ENCODE measurements at regions not wholly inside any gene's neighbourhood (a gene's known extent, or its start where the extent isn't known, plus 50 kb on each side); places are given as distances from the start of the nearest gene placed in this dataset.

- intact Hi-C loops (cut with micrococcal nuclease), result no loop called here
- no peaks in the 10 kb centered on the region for H3K27me3 Mint-ChIP-seq (ENCODE audit: insufficient read depth, unreplicated experiment)
- no peak overlapping the region for H3K27ac Mint-ChIP-seq (ENCODE audit: low read depth, unreplicated experiment)
- BruUV-seq (replicated peaks), result no TSS peak
- TF ChIP-seq CTCF (IDR thresholded peaks at IDR 0.05; ENCODE audit: unreplicated experiment), result no peak
- H3K4me3 Mint-ChIP-seq (ENCODE audit: unreplicated experiment), result no peak overlapping the region
- no peaks in the 10 kb centered on the region for H3K9me3 Mint-ChIP-seq (ENCODE audit: unreplicated experiment)
- no peak for DNase-seq (ENCODE audit: unreplicated experiment)
- ChIA-PET POLR2A (no interaction called here), CTCF (interaction anchor here (0.6 kb wide), 1 partner anchor 65 kb away, joined by 4 read pairs; no protein-coding TSS in a partner anchor)
- H3K4me1 Mint-ChIP-seq (ENCODE audit: insufficient read depth, unreplicated experiment), result peaks cover 8% of the 10 kb centered on the region
- H3K36me3 Mint-ChIP-seq (ENCODE audit: insufficient read depth, unreplicated experiment), result no peaks in the 10 kb centered on the region
Measured at GRCh38 chr10:30176776-30177533, 117.6 kb upstream of the JCAD start.

GRCh38 chr10:30176182-30176581 is 116.8 kb upstream of the JCAD start:
- no peaks in the 10 kb centered on the region for H3K27me3 Mint-ChIP-seq (ENCODE audit: insufficient read depth, unreplicated experiment)
- no peak for TF ChIP-seq CTCF (IDR thresholded peaks at IDR 0.05; ENCODE audit: unreplicated experiment)
- no peak for DNase-seq (ENCODE audit: unreplicated experiment)
- no TSS peak for BruUV-seq (replicated peaks)
- intact Hi-C loops (cut with micrococcal nuclease), result no loop called here
- ChIA-PET CTCF (interaction anchor here (0.6 kb wide), 1 partner anchor 66 kb away, joined by 4 read pairs; no protein-coding TSS in a partner anchor), POLR2A (no interaction called here)
- H3K9me3 Mint-ChIP-seq (ENCODE audit: unreplicated experiment), result no peaks in the 10 kb centered on the region
- no peaks in the 10 kb centered on the region for H3K36me3 Mint-ChIP-seq (ENCODE audit: insufficient read depth, unreplicated experiment)
- H3K27ac Mint-ChIP-seq (ENCODE audit: low read depth, unreplicated experiment), result no peak overlapping the region
- peaks cover 10% of the 10 kb centered on the region for H3K4me1 Mint-ChIP-seq (ENCODE audit: insufficient read depth, unreplicated experiment)
- H3K4me3 Mint-ChIP-seq (ENCODE audit: unreplicated experiment), result no peak overlapping the region

- DNase-seq (ENCODE audit: unreplicated experiment), result no peak
- Mint-ChIP-seq H3K9me3 (ENCODE audit: unreplicated experiment) (no peaks in the 10 kb centered on the region), H3K36me3 (ENCODE audit: insufficient read depth, unreplicated experiment) (no peaks in the 10 kb centered on the region), H3K27ac (ENCODE audit: low read depth, unreplicated experiment) (no peak overlapping the region), H3K4me3 (ENCODE audit: unreplicated experiment) (no peak overlapping the region), H3K27me3 (ENCODE audit: insufficient read depth, unreplicated experiment) (no peaks in the 10 kb centered on the region), H3K4me1 (ENCODE audit: insufficient read depth, unreplicated experiment) (peaks cover 13% of the 10 kb centered on the region)
- no peak for TF ChIP-seq CTCF (IDR thresholded peaks at IDR 0.05; ENCODE audit: unreplicated experiment)
- ChIA-PET CTCF (no interaction called here), POLR2A (no interaction called here)
- no TSS peak for BruUV-seq (replicated peaks)
- intact Hi-C loops (cut with micrococcal nuclease), result no loop called here
Measured at GRCh38 chr10:30172673-30173072, 113.3 kb upstream of the JCAD start.

- no peak for TF ChIP-seq CTCF (IDR thresholded peaks at IDR 0.05; ENCODE audit: unreplicated experiment)
- Mint-ChIP-seq H3K4me1 (ENCODE audit: insufficient read depth, unreplicated experiment) (peaks cover 13% of the 10 kb centered on the region), H3K27ac (ENCODE audit: low read depth, unreplicated experiment) (no peak overlapping the region), H3K27me3 (ENCODE audit: insufficient read depth, unreplicated experiment) (no peaks in the 10 kb centered on the region), H3K36me3 (ENCODE audit: insufficient read depth, unreplicated experiment) (no peaks in the 10 kb centered on the region), H3K4me3 (ENCODE audit: unreplicated experiment) (no peak overlapping the region), H3K9me3 (ENCODE audit: unreplicated experiment) (no peaks in the 10 kb centered on the region)
- intact Hi-C loops (cut with micrococcal nuclease), result no loop called here
- ChIA-PET CTCF (no interaction called here), POLR2A (no interaction called here)
- no TSS peak for BruUV-seq (replicated peaks)
- DNase-seq (ENCODE audit: unreplicated experiment), result no peak
Measured at GRCh38 chr10:30172091-30172490, 112.7 kb upstream of the JCAD start.

Measured in MCF 10A (cell line).